ENCODE measurements at regions not wholly inside any gene's neighbourhood (a gene's known extent, or its start where the extent isn't known, plus 50 kb on each side); places are given as distances from the start of the nearest gene placed in this dataset.

GRCh38 chr1:218865591-218865990, 308.1 kb upstream of the LYPLAL1 start:
- Histone ChIP-seq H3K9ac (ENCODE audit: low read length) (no peak overlapping the region), H3K4ac (ENCODE audit: low read depth in 1 of 2, low read length in 2 of 2) (no peak overlapping the region), H3K9me3 (ENCODE audit: control insufficient read depth, low read length) (no peaks in the 10 kb centered on the region), H2BK12ac (ENCODE audit: low read length in 2 of 2) (no peak overlapping the region), H3K18ac (ENCODE audit: low read depth in 1 of 2, low read length in 2 of 2) (no peak overlapping the region), H2BK15ac (ENCODE audit: low read depth, poor library complexity, severe bottlenecking) (no peak overlapping the region), H2AFZ (ENCODE audit: low read depth, low read length) (no peak overlapping the region), H4K8ac (ENCODE audit: low read length) (no peak overlapping the region), H3K27me3 (ENCODE audit: control insufficient read depth in 1 of 2, insufficient read depth in 1 of 2, low read length in 2 of 2) (no peaks in the 10 kb centered on the region), H4K91ac (ENCODE audit: low read length) (no peak overlapping the region), H3K4me2 (ENCODE audit: low read length, poor library complexity, severe bottlenecking) (no peak overlapping the region), H2BK5ac (ENCODE audit: low read depth, low read length, poor library complexity, severe bottlenecking) (no peak overlapping the region), H3K79me1 (replicated peaks; ENCODE audit: low read length, poor library complexity, severe bottlenecking) (no peaks in the 10 kb centered on the region), H2BK120ac (ENCODE audit: low read depth, low read length) (no peak overlapping the region), H2AK5ac (ENCODE audit: low read length, severe bottlenecking) (no peak overlapping the region), H3K36me3 (ENCODE audit: control insufficient read depth in 1 of 2, insufficient read depth in 2 of 2, low read depth in 1 of 2, low read length in 2 of 2) (no peaks in the 10 kb centered on the region), H3K4me3 (ENCODE audit: insufficient read depth in 1 of 2, low read depth in 1 of 2, low read length in 2 of 2) (no peak overlapping the region), H3K27ac (ENCODE audit: low read length, poor library complexity, severe bottlenecking) (no peak overlapping the region), H3K4me1 (ENCODE audit: control insufficient read depth, insufficient read depth, low read depth, low read length) (no peaks in the 10 kb centered on the region), H3K23ac (ENCODE audit: low read length in 2 of 2) (no peak overlapping the region), H3K14ac (ENCODE audit: low read length in 2 of 2) (no peak overlapping the region)
- 71% methylated on average over 1 of the region's 1 CpG for WGBS
- peak; percentile 31 for DNase-seq

GRCh38 chr1:218866507-218866906, 307.2 kb upstream of the LYPLAL1 start:
- Histone ChIP-seq H3K27ac (ENCODE audit: low read length, poor library complexity, severe bottlenecking) (no peak overlapping the region), H3K18ac (ENCODE audit: low read depth in 1 of 2, low read length in 2 of 2) (no peak overlapping the region), H3K27me3 (ENCODE audit: control insufficient read depth in 1 of 2, insufficient read depth in 1 of 2, low read length in 2 of 2) (no peaks in the 10 kb centered on the region), H2BK5ac (ENCODE audit: low read depth, low read length, poor library complexity, severe bottlenecking) (no peak overlapping the region), H3K4ac (ENCODE audit: low read depth in 1 of 2, low read length in 2 of 2) (no peak overlapping the region), H4K91ac (ENCODE audit: low read length) (no peak overlapping the region), H3K4me2 (ENCODE audit: low read length, poor library complexity, severe bottlenecking) (no peak overlapping the region), H2AK5ac (ENCODE audit: low read length, severe bottlenecking) (no peak overlapping the region), H3K4me3 (ENCODE audit: insufficient read depth in 1 of 2, low read depth in 1 of 2, low read length in 2 of 2) (no peak overlapping the region), H3K9ac (ENCODE audit: low read length) (no peak overlapping the region), H3K23ac (ENCODE audit: low read length in 2 of 2) (no peak overlapping the region), H3K4me1 (ENCODE audit: control insufficient read depth, insufficient read depth, low read depth, low read length) (no peaks in the 10 kb centered on the region), H3K36me3 (ENCODE audit: control insufficient read depth in 1 of 2, insufficient read depth in 2 of 2, low read depth in 1 of 2, low read length in 2 of 2) (no peaks in the 10 kb centered on the region), H3K9me3 (ENCODE audit: control insufficient read depth, low read length) (no peaks in the 10 kb centered on the region), H2BK15ac (ENCODE audit: low read depth, poor library complexity, severe bottlenecking) (no peak overlapping the region), H4K8ac (ENCODE audit: low read length) (no peak overlapping the region), H3K14ac (ENCODE audit: low read length in 2 of 2) (no peak overlapping the region), H2BK12ac (ENCODE audit: low read length in 2 of 2) (no peak overlapping the region), H3K79me1 (replicated peaks; ENCODE audit: low read length, poor library complexity, severe bottlenecking) (no peaks in the 10 kb centered on the region), H2BK120ac (ENCODE audit: low read depth, low read length) (no peak overlapping the region), H2AFZ (ENCODE audit: low read depth, low read length) (no peak overlapping the region)
- 100% methylated on average over 1 of the region's 1 CpG for WGBS
- no peak for DNase-seq

- Histone ChIP-seq H3K27ac (ENCODE audit: low read length, poor library complexity, severe bottlenecking) (no peak overlapping the region), H2BK15ac (ENCODE audit: low read depth, poor library complexity, severe bottlenecking) (no peak overlapping the region), H3K9ac (ENCODE audit: low read length) (no peak overlapping the region), H4K91ac (ENCODE audit: low read length) (no peak overlapping the region), H3K4me2 (ENCODE audit: low read length, poor library complexity, severe bottlenecking) (no peak overlapping the region), H3K79me1 (replicated peaks; ENCODE audit: low read length, poor library complexity, severe bottlenecking) (no peaks in the 10 kb centered on the region), H3K23ac (ENCODE audit: low read length in 2 of 2) (no peak overlapping the region), H3K36me3 (ENCODE audit: control insufficient read depth in 1 of 2, insufficient read depth in 2 of 2, low read depth in 1 of 2, low read length in 2 of 2) (no peaks in the 10 kb centered on the region), H3K27me3 (ENCODE audit: control insufficient read depth in 1 of 2, insufficient read depth in 1 of 2, low read length in 2 of 2) (no peaks in the 10 kb centered on the region), H2BK5ac (ENCODE audit: low read depth, low read length, poor library complexity, severe bottlenecking) (no peak overlapping the region), H3K18ac (ENCODE audit: low read depth in 1 of 2, low read length in 2 of 2) (no peak overlapping the region), H3K4ac (ENCODE audit: low read depth in 1 of 2, low read length in 2 of 2) (no peak overlapping the region), H3K9me3 (ENCODE audit: control insufficient read depth, low read length) (no peaks in the 10 kb centered on the region), H4K8ac (ENCODE audit: low read length) (no peak overlapping the region), H2BK12ac (ENCODE audit: low read length in 2 of 2) (no peak overlapping the region), H2AFZ (ENCODE audit: low read depth, low read length) (no peak overlapping the region), H2BK120ac (ENCODE audit: low read depth, low read length) (no peak overlapping the region), H3K4me3 (ENCODE audit: insufficient read depth in 1 of 2, low read depth in 1 of 2, low read length in 2 of 2) (no peak overlapping the region), H2AK5ac (ENCODE audit: low read length, severe bottlenecking) (no peak overlapping the region), H3K4me1 (ENCODE audit: control insufficient read depth, insufficient read depth, low read depth, low read length) (no peaks in the 10 kb centered on the region), H3K14ac (ENCODE audit: low read length in 2 of 2) (no peak overlapping the region)
- 83% methylated on average over 1 of the region's 3 CpGs for WGBS
- DNase-seq, result no peak
Measured at GRCh38 chr1:218867066-218867465, 306.6 kb upstream of the LYPLAL1 start.

- Histone ChIP-seq H3K4me1 (ENCODE audit: control insufficient read depth, insufficient read depth, low read depth, low read length) (no peaks in the 10 kb centered on the region), H2BK12ac (ENCODE audit: low read length in 2 of 2) (no peak overlapping the region), H3K27me3 (ENCODE audit: control insufficient read depth in 1 of 2, insufficient read depth in 1 of 2, low read length in 2 of 2) (no peaks in the 10 kb centered on the region), H3K4me3 (ENCODE audit: insufficient read depth in 1 of 2, low read depth in 1 of 2, low read length in 2 of 2) (no peak overlapping the region), H3K14ac (ENCODE audit: low read length in 2 of 2) (no peak overlapping the region), H2BK120ac (ENCODE audit: low read depth, low read length) (no peak overlapping the region), H3K4ac (ENCODE audit: low read depth in 1 of 2, low read length in 2 of 2) (no peak overlapping the region), H3K4me2 (ENCODE audit: low read length, poor library complexity, severe bottlenecking) (no peak overlapping the region), H3K9me3 (ENCODE audit: control insufficient read depth, low read length) (no peaks in the 10 kb centered on the region), H2AK5ac (ENCODE audit: low read length, severe bottlenecking) (no peak overlapping the region), H2AFZ (ENCODE audit: low read depth, low read length) (no peak overlapping the region), H3K27ac (ENCODE audit: low read length, poor library complexity, severe bottlenecking) (peak overlapping the region; percentile 3), H4K8ac (ENCODE audit: low read length) (no peak overlapping the region), H3K23ac (ENCODE audit: low read length in 2 of 2) (no peak overlapping the region), H3K79me1 (replicated peaks; ENCODE audit: low read length, poor library complexity, severe bottlenecking) (no peaks in the 10 kb centered on the region), H2BK5ac (ENCODE audit: low read depth, low read length, poor library complexity, severe bottlenecking) (no peak overlapping the region), H4K91ac (ENCODE audit: low read length) (no peak overlapping the region), H3K36me3 (ENCODE audit: control insufficient read depth in 1 of 2, insufficient read depth in 2 of 2, low read depth in 1 of 2, low read length in 2 of 2) (no peaks in the 10 kb centered on the region), H3K9ac (ENCODE audit: low read length) (no peak overlapping the region), H3K18ac (ENCODE audit: low read depth in 1 of 2, low read length in 2 of 2) (no peak overlapping the region), H2BK15ac (ENCODE audit: low read depth, poor library complexity, severe bottlenecking) (no peak overlapping the region)
- WGBS, result 81% methylated on average over 2 of the region's 3 CpGs
- DNase-seq, result no peak
Measured at GRCh38 chr1:218867941-218868626, 305.6 kb upstream of the LYPLAL1 start.

All from mesenchymal stem cell (in vitro differentiated cells and primary cell).